Chondrocyte (in vitro differentiated cells): ENCODE measurements at regions not wholly inside any gene's neighbourhood (a gene's known extent, or its start where the extent isn't known, plus 50 kb on each side); places are given as distances from the start of the nearest gene placed in this dataset.

Experiments used
- DNase-seq: peaks from one replicate; pipeline ENCODE4 v3.0.0; 2021; ENCODE audit warnings: mixed read lengths, low spot score
- H3K27ac Mint-ChIP-seq: one replicate; pipeline ENCODE4 v1.8.0; 2021; ENCODE audit warnings: mild to moderate bottlenecking, moderate library complexity, mixed read lengths; ENCODE audit not compliant: unreplicated experiment
- H3K27me3 Mint-ChIP-seq: 2 replicates; pipeline ENCODE4 v1.8.0; 2021; ENCODE audit warnings: low read depth, mixed read lengths
- H3K36me3 Mint-ChIP-seq: 2 replicates; pipeline ENCODE4 v1.8.0; 2021; ENCODE audit warnings: low read depth, mixed read lengths
- H3K4me1 Mint-ChIP-seq: 2 replicates; pipeline ENCODE4 v1.8.0; 2021; ENCODE audit warnings: low read depth, mild to moderate bottlenecking, mixed read lengths
- H3K4me3 Mint-ChIP-seq: one replicate; pipeline ENCODE4 v1.8.0; 2021; ENCODE audit warnings: mild to moderate bottlenecking, moderate library complexity, mixed read lengths; ENCODE audit not compliant: unreplicated experiment
- H3K9me3 Mint-ChIP-seq: 2 replicates; pipeline ENCODE4 v1.8.0; 2021; ENCODE audit warnings: low read depth, mixed read lengths
- CTCF ChIP-seq: fragments of 200-600 bp; sonication (generic); IDR thresholded peaks from 2 replicates; pipeline ENCODE4 v1.5.0; 2021; ENCODE audit warnings: antibody characterized with exemption, mild to moderate bottlenecking, moderate library complexity

GRCh38 chr11:104320097-104320496 lies 156.2 kb upstream of the PDGFD start:
- no peak for TF ChIP-seq CTCF
- DNase-seq = no peak
- Mint-ChIP-seq H3K4me1 (peaks cover 5% of the 10 kb centered on the region), H3K27ac (no peak overlapping the region), H3K36me3 (no peaks in the 10 kb centered on the region), H3K27me3 (no peaks in the 10 kb centered on the region), H3K9me3 (no peaks in the 10 kb centered on the region), H3K4me3 (no peak overlapping the region)

GRCh38 chr11:104319396-104319795 lies 155.4 kb upstream of the PDGFD start:
- Mint-ChIP-seq H3K27ac (no peak overlapping the region), H3K9me3 (no peaks in the 10 kb centered on the region), H3K4me3 (no peak overlapping the region), H3K27me3 (no peaks in the 10 kb centered on the region), H3K36me3 (no peaks in the 10 kb centered on the region), H3K4me1 (peaks cover 5% of the 10 kb centered on the region)
- no peak for DNase-seq
- TF ChIP-seq CTCF = no peak

- no peaks in the 10 kb centered on the region for H3K4me1 Mint-ChIP-seq
- H3K9me3 Mint-ChIP-seq = no peaks in the 10 kb centered on the region
- no peak overlapping the region for H3K4me3 Mint-ChIP-seq
- no peak overlapping the region for H3K27ac Mint-ChIP-seq
- no peaks in the 10 kb centered on the region for H3K36me3 Mint-ChIP-seq
- peaks cover 1% of the 10 kb centered on the region for H3K27me3 Mint-ChIP-seq
- DNase-seq = no peak
- no peak for TF ChIP-seq CTCF
These were observed 143.0 kb upstream of the PDGFD start for GRCh38 chr11:104306862-104307474.

- no peak overlapping the region for H3K27ac Mint-ChIP-seq
- H3K4me1 Mint-ChIP-seq = no peaks in the 10 kb centered on the region
- peaks cover 4% of the 10 kb centered on the region for H3K27me3 Mint-ChIP-seq
- TF ChIP-seq CTCF = no peak
- no peaks in the 10 kb centered on the region for H3K9me3 Mint-ChIP-seq
- no peak overlapping the region for H3K4me3 Mint-ChIP-seq
- no peaks in the 10 kb centered on the region for H3K36me3 Mint-ChIP-seq
- no peak for DNase-seq
These were observed 137.8 kb upstream of the PDGFD start for GRCh38 chr11:104301776-104302175.

GRCh38 chr11:104291646-104292045 lies 127.7 kb upstream of the PDGFD start:
- Mint-ChIP-seq H3K9me3 (no peaks in the 10 kb centered on the region), H3K4me3 (no peak overlapping the region), H3K36me3 (no peaks in the 10 kb centered on the region), H3K4me1 (no peaks in the 10 kb centered on the region), H3K27ac (no peak overlapping the region), H3K27me3 (peaks cover 7% of the 10 kb centered on the region)
- TF ChIP-seq CTCF = no peak
- no peak for DNase-seq
